ENCODE measurements at regions not wholly inside any gene's neighbourhood (a gene's known extent, or its start where the extent isn't known, plus 50 kb on each side); places are given as distances from the start of the nearest gene placed in this dataset.
"Not testable (repeated sequence)": the region's sequence is repeated elsewhere in the genome, so short reads cannot be mapped to it uniquely, and the experiment has no call there.

GRCh38 chr17:45592433-45592923 lies 102.0 kb upstream of the PLEKHM1 start:
- not testable (repeated sequence) for H3K9me3 ChIP-seq (ENCODE audit: low read depth); H3K9me2 ChIP-seq (replicated peaks; ENCODE audit: insufficient read depth); H3K4me1 ChIP-seq (ENCODE audit: insufficient read depth); H3K79me2 ChIP-seq; H2AFZ ChIP-seq; H3K4me3 ChIP-seq; H3K36me3 ChIP-seq (replicated peaks; ENCODE audit: insufficient read depth, low read depth); H3K27me3 ChIP-seq; H4K20me1 ChIP-seq (ENCODE audit: insufficient read depth, poor library complexity, severe bottlenecking); H3K4me2 ChIP-seq; H3K27ac ChIP-seq
- peak; percentile 51 for TF ChIP-seq CTCF (IDR thresholded peaks at IDR 0.05; ENCODE audit: poor library complexity)
- 26% methylated on average over 5 of the region's 6 CpGs for WGBS (ENCODE audit: low lambda C conversion rate, missing lambda C conversion rate)
- DNase-seq (ENCODE audit: low spot score) = peak; percentile 52

- H3K4me2 ChIP-seq; H3K27ac ChIP-seq; H3K36me3 ChIP-seq (replicated peaks; ENCODE audit: insufficient read depth, low read depth); H3K4me3 ChIP-seq; H4K20me1 ChIP-seq (ENCODE audit: insufficient read depth, poor library complexity, severe bottlenecking); H3K9me2 ChIP-seq (replicated peaks; ENCODE audit: insufficient read depth); H2AFZ ChIP-seq; H3K79me2 ChIP-seq; DNase-seq (ENCODE audit: low spot score); H3K4me1 ChIP-seq (ENCODE audit: insufficient read depth); H3K27me3 ChIP-seq; H3K9me3 ChIP-seq (ENCODE audit: low read depth): not testable (repeated sequence)
- 85% methylated on average over 4 of the region's 4 CpGs for WGBS (ENCODE audit: low lambda C conversion rate, missing lambda C conversion rate)
These were observed 105.8 kb upstream of the PLEKHM1 start for GRCh38 chr17:45596347-45596746.

GRCh38 chr17:45600052-45601012 lies 109.8 kb upstream of the PLEKHM1 start:
- not testable (repeated sequence) for DNase-seq (ENCODE audit: low spot score); H3K4me3 ChIP-seq; H3K79me2 ChIP-seq; H3K4me2 ChIP-seq; H3K9me3 ChIP-seq (ENCODE audit: low read depth); H4K20me1 ChIP-seq (ENCODE audit: insufficient read depth, poor library complexity, severe bottlenecking); H3K27me3 ChIP-seq; H2AFZ ChIP-seq; H3K9me2 ChIP-seq (replicated peaks; ENCODE audit: insufficient read depth); H3K36me3 ChIP-seq (replicated peaks; ENCODE audit: insufficient read depth, low read depth); H3K4me1 ChIP-seq (ENCODE audit: insufficient read depth); H3K27ac ChIP-seq
- 82% methylated on average over 12 of the region's 21 CpGs for WGBS (ENCODE audit: low lambda C conversion rate, missing lambda C conversion rate)

- H3K4me2 ChIP-seq; H3K9me2 ChIP-seq (replicated peaks; ENCODE audit: insufficient read depth); H3K27me3 ChIP-seq; H2AFZ ChIP-seq; H3K4me1 ChIP-seq (ENCODE audit: insufficient read depth); H3K9me3 ChIP-seq (ENCODE audit: low read depth); DNase-seq (ENCODE audit: low spot score); H3K36me3 ChIP-seq (replicated peaks; ENCODE audit: insufficient read depth, low read depth); H3K4me3 ChIP-seq; H3K79me2 ChIP-seq; H4K20me1 ChIP-seq (ENCODE audit: insufficient read depth, poor library complexity, severe bottlenecking); H3K27ac ChIP-seq: not testable (repeated sequence)
- 91% methylated on average over 18 of the region's 18 CpGs for WGBS (ENCODE audit: low lambda C conversion rate, missing lambda C conversion rate)
These were observed 110.5 kb upstream of the PLEKHM1 start for GRCh38 chr17:45601013-45601412.

- not testable (repeated sequence) for H3K27ac ChIP-seq; H3K9me2 ChIP-seq (replicated peaks; ENCODE audit: insufficient read depth); H3K4me3 ChIP-seq; H3K36me3 ChIP-seq (replicated peaks; ENCODE audit: insufficient read depth, low read depth); H3K9me3 ChIP-seq (ENCODE audit: low read depth); H2AFZ ChIP-seq; H3K27me3 ChIP-seq; DNase-seq (ENCODE audit: low spot score); H3K4me1 ChIP-seq (ENCODE audit: insufficient read depth); H3K79me2 ChIP-seq; H4K20me1 ChIP-seq (ENCODE audit: insufficient read depth, poor library complexity, severe bottlenecking); H3K4me2 ChIP-seq
- WGBS (ENCODE audit: low lambda C conversion rate, missing lambda C conversion rate) = 91% methylated on average over 15 of the region's 63 CpGs
These were observed 111.4 kb upstream of the PLEKHM1 start for GRCh38 chr17:45601605-45602539.

- not testable (repeated sequence) for DNase-seq (ENCODE audit: low spot score); H3K9me3 ChIP-seq (ENCODE audit: low read depth); H3K27me3 ChIP-seq; H3K9me2 ChIP-seq (replicated peaks; ENCODE audit: insufficient read depth); H3K4me3 ChIP-seq; H3K4me1 ChIP-seq (ENCODE audit: insufficient read depth); H3K36me3 ChIP-seq (replicated peaks; ENCODE audit: insufficient read depth, low read depth); H4K20me1 ChIP-seq (ENCODE audit: insufficient read depth, poor library complexity, severe bottlenecking); H3K79me2 ChIP-seq; H2AFZ ChIP-seq; H3K27ac ChIP-seq; H3K4me2 ChIP-seq
- no CpG with 5 or more reads among the region's 1 CpG for WGBS (ENCODE audit: low lambda C conversion rate, missing lambda C conversion rate)
These were observed 115.2 kb upstream of the PLEKHM1 start for GRCh38 chr17:45605751-45606150.

GRCh38 chr17:45619984-45620405 lies 129.5 kb upstream of the PLEKHM1 start:
- not testable (repeated sequence) for H3K9me3 ChIP-seq (ENCODE audit: low read depth); H3K27ac ChIP-seq; H3K4me3 ChIP-seq; H3K27me3 ChIP-seq; H3K36me3 ChIP-seq (replicated peaks; ENCODE audit: insufficient read depth, low read depth); H4K20me1 ChIP-seq (ENCODE audit: insufficient read depth, poor library complexity, severe bottlenecking); H3K4me1 ChIP-seq (ENCODE audit: insufficient read depth); H3K79me2 ChIP-seq; H3K9me2 ChIP-seq (replicated peaks; ENCODE audit: insufficient read depth)
- DNase-seq (ENCODE audit: low spot score) = peak; percentile 43
- WGBS (ENCODE audit: low lambda C conversion rate, missing lambda C conversion rate) = 0% methylated on average over 1 of the region's 16 CpGs
- Histone ChIP-seq H3K4me2 (peak overlapping the region; percentile 70), H2AFZ (peak overlapping the region; percentile 60)
